ENCODE measurements at regions not wholly inside any gene's neighbourhood (a gene's known extent, or its start where the extent isn't known, plus 50 kb on each side); places are given as distances from the start of the nearest gene placed in this dataset.

- DNase-seq: no peak
These were observed 339.9 kb upstream of the PODXL start for GRCh38 chr7:131896165-131896863.

DNA sequence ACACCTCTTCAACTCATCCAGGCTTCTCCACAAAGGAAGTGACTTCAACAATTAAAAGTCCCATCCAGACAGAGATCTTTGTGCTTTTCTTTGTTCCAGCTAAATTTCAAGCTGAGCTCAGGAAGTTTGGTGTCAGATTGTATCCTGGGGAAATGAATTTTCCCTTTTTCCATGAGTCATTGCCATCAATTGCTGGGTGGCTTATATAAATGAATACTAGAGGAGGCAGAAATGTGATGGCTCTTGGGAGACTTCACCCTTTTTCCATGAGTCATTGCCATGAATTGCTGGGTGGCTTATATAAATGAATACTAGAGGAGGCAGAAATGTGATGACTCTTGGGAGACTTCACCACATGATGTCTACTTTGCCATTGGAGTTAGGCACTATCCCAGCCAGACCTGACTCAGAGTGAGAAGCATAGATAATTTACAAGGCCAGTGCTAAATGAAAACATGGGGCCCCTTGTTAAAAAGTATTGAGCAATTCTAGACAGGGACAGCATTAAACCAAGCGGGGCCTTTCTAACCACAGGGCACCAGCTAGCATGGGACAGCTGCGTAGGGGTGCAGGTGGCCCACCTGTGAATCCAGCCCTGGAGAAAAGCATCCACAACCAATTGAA lies 339.2 kb upstream of the PODXL start:
- no peak for DNase-seq

GRCh38 chr7:131893631-131894340 lies 337.4 kb upstream of the PODXL start:
- DNase-seq: no peak

DNA sequence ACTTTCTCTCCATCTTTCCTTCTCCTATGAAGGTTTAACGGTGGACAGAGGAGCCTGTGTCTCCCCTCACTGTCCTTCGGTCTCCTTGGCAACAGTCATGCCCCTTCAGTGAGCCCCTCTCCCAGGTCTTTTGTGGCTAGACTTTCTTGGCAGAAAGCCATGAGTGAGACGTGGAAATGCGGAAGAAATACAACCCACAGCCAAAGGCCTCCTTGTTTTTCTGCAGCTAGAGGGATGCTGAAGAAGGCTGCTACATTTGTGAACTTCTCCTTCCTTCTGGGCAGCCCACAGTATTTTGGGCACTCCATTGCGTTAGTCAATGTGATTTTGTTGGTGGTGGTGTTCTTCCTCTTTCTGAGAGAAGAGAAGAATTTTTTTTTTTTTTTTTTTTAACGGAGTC lies 333.7 kb upstream of the PODXL start:
- DNase-seq: no peak

DNA sequence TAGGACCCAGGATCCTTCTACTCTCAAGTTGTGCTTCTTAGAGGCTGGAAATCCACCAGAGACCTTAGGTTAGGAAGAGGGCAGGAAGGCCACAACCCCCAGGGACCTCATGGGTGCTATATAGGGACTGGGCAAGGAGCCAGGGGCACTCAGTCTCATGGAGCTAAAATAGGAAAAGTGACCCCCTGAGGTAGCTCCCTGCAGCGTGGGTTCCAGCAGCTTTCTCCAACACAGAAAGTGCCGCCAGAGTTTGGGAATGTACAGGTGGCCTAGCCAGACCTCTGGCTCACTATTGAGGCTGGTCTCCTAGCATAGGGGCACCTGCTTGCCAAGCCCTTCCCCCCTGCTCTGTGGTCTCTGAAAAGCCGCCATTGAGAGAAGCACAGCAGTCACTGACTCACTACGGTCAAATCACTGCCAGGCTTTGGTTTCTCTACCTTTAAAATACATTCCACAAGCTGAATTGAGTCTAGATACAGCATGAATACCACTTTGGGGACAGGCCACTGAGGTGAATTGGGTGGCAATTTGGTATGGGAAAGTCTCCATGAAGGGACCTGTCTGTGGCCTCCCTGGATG lies 333.2 kb upstream of the PODXL start:
- no peak for DNase-seq

- DNase-seq: no peak
These were observed 327.3 kb upstream of the PODXL start for GRCh38 chr7:131883769-131884168.

- DNase-seq: no peak
These were observed 326.8 kb upstream of the PODXL start for GRCh38 chr7:131883196-131883595.

DNA sequence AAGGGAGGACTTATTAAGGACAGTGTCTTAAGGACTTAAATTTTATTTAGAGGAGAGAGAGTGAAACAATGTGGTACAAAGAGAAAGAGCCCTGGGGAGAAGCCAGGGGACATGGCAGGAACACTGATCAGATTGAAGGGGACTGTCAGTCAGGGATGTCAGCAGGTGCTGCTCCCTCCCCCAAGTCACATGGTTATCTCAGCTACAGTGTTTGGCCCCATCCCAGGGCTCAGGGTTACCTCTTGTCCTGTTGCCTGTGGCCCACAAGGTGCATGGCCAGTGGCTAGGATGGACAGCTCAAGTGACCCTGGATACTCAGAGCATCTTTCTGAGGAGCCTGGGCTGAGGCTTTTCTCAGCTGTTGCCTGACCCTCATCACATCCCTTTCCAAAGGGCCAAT lies 325.9 kb upstream of the PODXL start:
- no peak for DNase-seq

DNA sequence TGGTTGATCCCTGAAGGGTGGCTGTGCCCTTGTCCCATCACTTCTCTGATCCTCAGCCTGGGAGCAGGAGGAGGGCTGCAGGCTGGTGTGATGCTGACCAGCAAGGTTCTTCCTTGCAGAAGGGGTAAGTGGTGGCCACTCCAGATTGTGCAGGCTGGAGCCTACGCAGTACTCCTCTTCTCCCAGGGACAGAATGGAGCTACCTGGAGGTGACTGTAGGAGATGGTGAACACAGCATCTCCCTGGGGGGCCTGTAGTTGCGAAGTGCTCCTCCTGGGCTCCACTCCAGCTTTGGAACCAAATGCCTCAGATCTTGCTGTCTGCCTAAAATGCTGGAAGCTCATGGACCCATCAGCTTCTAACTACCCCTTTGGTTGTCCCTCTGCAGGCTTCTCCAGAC lies 323.6 kb upstream of the PODXL start:
- no peak for DNase-seq

- DNase-seq: no peak
These were observed 323.0 kb upstream of the PODXL start for GRCh38 chr7:131879424-131879823.

GRCh38 chr7:131878777-131879176 lies 322.3 kb upstream of the PODXL start:
- DNase-seq: no peak

DNA sequence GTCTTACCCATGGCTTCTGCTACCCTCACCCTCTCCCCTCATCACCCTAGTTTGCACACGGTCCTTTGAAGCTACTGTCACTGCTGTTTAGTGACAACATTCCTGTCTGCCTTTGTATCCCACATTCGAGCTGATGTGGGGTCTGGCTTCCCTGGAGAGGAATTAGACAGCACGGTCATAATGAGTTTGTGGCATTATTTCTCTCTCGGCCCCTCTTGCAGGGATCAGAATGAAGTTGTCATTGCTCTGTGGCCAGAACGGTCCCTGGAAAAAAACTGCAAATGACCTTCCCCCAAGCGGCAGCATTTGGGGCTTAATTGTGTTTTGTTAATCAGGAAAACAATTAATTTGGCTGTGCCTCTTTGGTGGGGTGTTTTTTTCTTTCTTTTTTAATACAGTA lies 317.2 kb upstream of the PODXL start:
- no peak for DNase-seq

DNA sequence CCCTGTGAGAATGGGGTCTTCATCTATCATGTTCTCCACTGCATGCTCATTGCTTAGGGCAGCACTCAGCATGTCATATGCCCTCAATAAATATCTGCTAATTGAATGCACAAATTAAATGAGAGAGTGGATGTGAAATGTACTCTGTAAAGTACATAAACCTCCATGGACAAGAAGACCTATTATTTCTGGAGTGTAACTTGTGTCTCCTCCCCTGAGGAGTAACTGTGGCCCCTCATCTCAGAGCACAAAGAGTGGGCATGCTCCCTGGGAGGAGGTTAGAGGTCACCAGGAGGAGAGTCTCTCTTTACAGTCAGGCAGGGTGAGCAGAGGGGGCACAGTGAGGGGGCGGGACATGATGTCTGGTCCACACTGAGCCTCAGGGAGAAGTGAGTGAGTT lies 313.6 kb upstream of the PODXL start:
- no peak for DNase-seq

GRCh38 chr7:131869169-131869844 lies 312.9 kb upstream of the PODXL start:
- no peak for DNase-seq

DNA sequence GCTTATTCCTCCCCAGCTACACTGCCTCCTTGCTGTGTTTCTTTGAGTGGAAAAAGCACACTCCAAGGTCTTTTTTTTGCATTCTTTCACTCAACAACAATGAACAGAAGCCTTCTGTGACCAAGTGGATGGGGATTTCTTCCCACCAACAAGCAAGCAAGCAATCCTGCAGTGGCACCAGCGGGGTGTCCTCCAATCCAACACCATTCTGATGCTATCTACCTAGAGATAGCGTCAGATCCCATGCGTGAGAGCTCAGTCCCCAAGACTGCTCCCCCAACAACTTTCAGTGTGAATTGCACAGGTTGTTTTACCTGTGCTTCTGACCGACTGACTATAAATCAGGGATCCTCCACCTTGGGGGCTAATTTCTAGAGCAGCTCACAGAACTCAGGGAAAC lies 311.0 kb upstream of the PODXL start:
- no peak for DNase-seq

- no peak for DNase-seq
These were observed 309.5 kb upstream of the PODXL start for GRCh38 chr7:131865911-131866310.

GRCh38 chr7:131861620-131862346 lies 305.4 kb upstream of the PODXL start:
- DNase-seq: no peak

GRCh38 chr7:131859147-131859821 lies 302.9 kb upstream of the PODXL start:
- DNase-seq: peak; percentile 36

- no peak for DNase-seq
These were observed 302.2 kb upstream of the PODXL start for GRCh38 chr7:131858611-131859010.

DNA sequence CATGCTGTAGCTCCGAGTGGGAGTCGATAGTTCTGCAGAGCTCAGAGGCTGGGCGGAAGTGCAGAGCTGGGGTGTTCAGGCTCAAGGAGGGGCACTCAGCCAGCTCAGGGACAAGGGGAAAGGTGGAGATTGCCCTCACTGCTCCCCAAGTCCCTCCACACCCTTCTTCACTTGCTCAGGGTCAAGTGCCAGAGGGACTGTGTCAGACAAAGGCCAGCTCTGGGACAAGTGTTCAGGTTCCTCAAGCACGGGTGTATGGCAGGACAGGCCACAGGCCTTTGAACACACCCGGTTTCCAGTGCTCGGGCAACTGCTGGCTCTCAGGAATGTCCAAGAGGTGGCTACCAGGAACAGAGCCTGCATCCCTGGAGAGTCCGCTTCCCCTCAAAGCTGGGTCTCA lies 293.0 kb upstream of the PODXL start:
- DNase-seq: no peak

GRCh38 chr7:131848033-131848432 lies 291.6 kb upstream of the PODXL start:
- DNase-seq: no peak
